PC-3 (cell line): ENCODE measurements at regions not wholly inside any gene's neighbourhood (a gene's known extent, or its start where the extent isn't known, plus 50 kb on each side); places are given as distances from the start of the nearest gene placed in this dataset.

ENCODE experiments used
- ATAC-seq: fragments of 200-7000 bp; cut with Tn5 transposase; 2 replicates; pipeline ENCODE4 v1.9.1; 2020; ENCODE audit warnings: mild to moderate bottlenecking, moderate library complexity
- BruUV-seq: library from RNA; stranded (reverse); fragments of 400-500 nt; replicated peaks from 2 replicates; lab custom pipeline; 2021; lab: Mats Ljungman, UMichigan
- CTCF ChIA-PET: fragments of 300-600 bp; sonication (Branson Sonifier 250); formaldehyde crosslinking; loops from one replicate; lab custom pipeline; 2022; ENCODE audit warnings: antibody characterized with exemption; lab: Charles Lee
- POLR2A ChIA-PET: fragments of 300-600 bp; sonication (Branson Sonifier 250); formaldehyde crosslinking; loops from one replicate; lab custom pipeline; 2022; ENCODE audit warnings: antibody characterized with exemption; ENCODE audit not compliant: unreplicated experiment; lab: Charles Lee
- DNase-seq: peaks from one replicate; pipeline ENCODE4 v3.0.0-alpha.2; 2015
- H2AFZ ChIP-seq: fragments of 300-600 bp; sonication (generic); 2 replicates; pipeline ENCODE4 v1.6.0; 2016; ENCODE audit warnings: antibody characterized with exemption, low read length
- H3F3A ChIP-seq: fragments of 300-600 bp; sonication (generic); one replicate; pipeline ENCODE4 v1.6.0; 2017; ENCODE audit warnings: antibody characterized with exemption, low read length, control low read depth, mild to moderate bottlenecking; ENCODE audit not compliant: unreplicated experiment
- H3K27ac ChIP-seq: fragments of 300-600 bp; sonication (generic); 2 replicates; pipeline ENCODE4 v1.5.1; 2016; ENCODE audit warnings: mild to moderate bottlenecking, low read length
- H3K27me3 ChIP-seq: fragments of 300-600 bp; sonication (generic); 2 replicates; pipeline ENCODE4 v1.6.1; 2016; ENCODE audit warnings: low read length, mixed read lengths
- H3K36me3 ChIP-seq: fragments of 300-600 bp; sonication (generic); 2 replicates; pipeline ENCODE4 v1.6.1; 2016; ENCODE audit warnings: low read depth, mixed run types, low read length, mixed read lengths
- H3K4me1 ChIP-seq: fragments of 300-600 bp; sonication (generic); 2 replicates; pipeline ENCODE4 v1.5.1; 2016; ENCODE audit warnings: low read length; ENCODE audit not compliant: insufficient read depth
- H3K4me2 ChIP-seq: fragments of 300-600 bp; sonication (generic); 2 replicates; pipeline ENCODE4 v1.6.0; 2016; ENCODE audit warnings: low read length
- H3K4me3 ChIP-seq: fragments of 300-600 bp; sonication (generic); 2 replicates; pipeline ENCODE4 v1.5.1; 2016; ENCODE audit warnings: mild to moderate bottlenecking, low read length, mixed read lengths
- H3K79me2 ChIP-seq: fragments of 300-600 bp; sonication (generic); 2 replicates; pipeline ENCODE4 v1.6.1; 2017; ENCODE audit warnings: low read length, mixed read lengths
- H3K9ac ChIP-seq: fragments of 300-600 bp; sonication (generic); 2 replicates; pipeline ENCODE4 v1.6.0; 2016; ENCODE audit warnings: mild to moderate bottlenecking, low read length
- H3K9me2 ChIP-seq: fragments of 300-600 bp; sonication (generic); replicated peaks from 2 replicates; pipeline ENCODE4 v1.6.1; 2016; ENCODE audit warnings: mixed run types, low read length, mixed read lengths
- H3K9me3 ChIP-seq: fragments of 300-600 bp; sonication (generic); 2 replicates; pipeline ENCODE4 v1.6.1; 2016; ENCODE audit warnings: low read length, mixed read lengths
- H4K20me1 ChIP-seq: fragments of 300-600 bp; sonication (generic); 2 replicates; pipeline ENCODE4 v1.6.1; 2016; ENCODE audit warnings: low read length, mixed read lengths
- CTCF ChIP-seq: fragments of 300-600 bp; sonication (generic); conservative IDR thresholded peaks from 2 replicates; pipeline ENCODE4 v1.5.1; 2017; ENCODE audit warnings: antibody characterized with exemption, low read depth, mild to moderate bottlenecking, low read length
- EZH2 ChIP-seq: fragments of 300-600 bp; sonication (generic); IDR thresholded peaks from one replicate; pipeline ENCODE4 v1.6.1; 2017; ENCODE audit warnings: antibody characterized with exemption, mild to moderate bottlenecking, low read length; ENCODE audit not compliant: unreplicated experiment
- EZH2phosphoT487 ChIP-seq: fragments of 300-600 bp; sonication (generic); IDR thresholded peaks from 2 replicates; pipeline ENCODE4 v1.6.1; 2018; ENCODE audit warnings: mild to moderate bottlenecking, antibody characterized with exemption, low read length, borderline replicate concordance
- intact Hi-C: fragments of 100-400 bp; cut with micrococcal nuclease; formaldehyde crosslinking; loops from 2 replicates; pipeline ENCODE4 v1.9.0; 2023

GRCh38 chr11:69241075-69241740 is 52.7 kb upstream of the MYEOV start:
- Histone ChIP-seq H3K27ac (no peak overlapping the region), H2AFZ (no peak overlapping the region), H3K36me3 (no peaks in the 10 kb centered on the region), H3K9me3 (no peaks in the 10 kb centered on the region), H3K4me3 (no peak overlapping the region), H3K79me2 (no peaks in the 10 kb centered on the region), H3K9ac (no peak overlapping the region), H3K4me1 (no peaks in the 10 kb centered on the region), H3K4me2 (no peak overlapping the region), H3K27me3 (no peaks in the 10 kb centered on the region), H4K20me1 (no peaks in the 10 kb centered on the region), H3K9me2 (no peaks in the 10 kb centered on the region), H3F3A (no peaks in the 10 kb centered on the region)
- DNase-seq (peak; percentile 30), ATAC-seq (peak; percentile 29; the same call in 1 of the 2 replicates)
- ChIA-PET POLR2A (interaction anchor here (0.6 kb wide), 1 partner anchor 16 kb away, joined by 3 read pairs; no protein-coding TSS in a partner anchor), CTCF (no interaction called here)
- no TSS peak for BruUV-seq
- intact Hi-C loops = no loop called here
- TF ChIP-seq EZH2phosphoT487 = no peak
- TF ChIP-seq CTCF = peak; percentile 32

GRCh38 chr11:69241844-69242243 is 52.1 kb upstream of the MYEOV start:
- no peaks in the 10 kb centered on the region for H3K9me2 ChIP-seq
- H3K27me3 ChIP-seq = no peaks in the 10 kb centered on the region
- no TSS peak for BruUV-seq
- intact Hi-C loops = no loop called here
- no peaks in the 10 kb centered on the region for H3K79me2 ChIP-seq
- no peaks in the 10 kb centered on the region for H3K4me1 ChIP-seq
- H4K20me1 ChIP-seq = no peaks in the 10 kb centered on the region
- no peak for TF ChIP-seq EZH2
- TF ChIP-seq CTCF = no peak
- no peak for TF ChIP-seq EZH2phosphoT487
- CTCF ChIA-PET = no interaction called here
- no peak overlapping the region for H3K27ac ChIP-seq
- H3F3A ChIP-seq = no peaks in the 10 kb centered on the region
- POLR2A ChIA-PET = no interaction called here
- no peak overlapping the region for H3K4me2 ChIP-seq
- H2AFZ ChIP-seq = no peak overlapping the region
- no peaks in the 10 kb centered on the region for H3K9me3 ChIP-seq
- H3K4me3 ChIP-seq = no peak overlapping the region
- H3K36me3 ChIP-seq = no peaks in the 10 kb centered on the region
- H3K9ac ChIP-seq = no peak overlapping the region
- DNase-seq (no peak), ATAC-seq (no peak)

- no peaks in the 10 kb centered on the region for H3K36me3 ChIP-seq
- no peaks in the 10 kb centered on the region for H3F3A ChIP-seq
- no peak overlapping the region for H3K27ac ChIP-seq
- H2AFZ ChIP-seq = no peak overlapping the region
- H3K4me2 ChIP-seq = no peak overlapping the region
- TF ChIP-seq EZH2phosphoT487 = no peak
- TF ChIP-seq EZH2 = no peak
- no peak for TF ChIP-seq CTCF
- DNase-seq (no peak), ATAC-seq (no peak)
- H4K20me1 ChIP-seq = no peaks in the 10 kb centered on the region
- H3K79me2 ChIP-seq = no peaks in the 10 kb centered on the region
- no peaks in the 10 kb centered on the region for H3K4me1 ChIP-seq
- POLR2A ChIA-PET = interaction anchor here (0.6 kb wide), 1 partner anchor 110 kb away, joined by 3 read pairs; no protein-coding TSS in a partner anchor
- no peak overlapping the region for H3K4me3 ChIP-seq
- no peaks in the 10 kb centered on the region for H3K9me3 ChIP-seq
- H3K27me3 ChIP-seq = no peaks in the 10 kb centered on the region
- CTCF ChIA-PET = no interaction called here
- H3K9me2 ChIP-seq = no peaks in the 10 kb centered on the region
- BruUV-seq = no TSS peak
- intact Hi-C loops = no loop called here
- H3K9ac ChIP-seq = no peak overlapping the region
Measured at GRCh38 chr11:69242266-69242920, 51.6 kb upstream of the MYEOV start.
